ENCODE measurements at regions not wholly inside any gene's neighbourhood (a gene's known extent, or its start where the extent isn't known, plus 50 kb on each side); places are given as distances from the start of the nearest gene placed in this dataset.

- no peak for TF ChIP-seq CTCF (conservative IDR thresholded peaks at IDR 0.05; ENCODE audit: low read depth, low read length)
- TF ChIP-seq EZH2 (IDR thresholded peaks at IDR 0.05; ENCODE audit: low read length, unreplicated experiment), result no peak
- TF ChIP-seq EZH2phosphoT487 (IDR thresholded peaks at IDR 0.05; ENCODE audit: borderline replicate concordance, low read length), result no peak
These were observed 50.7 kb upstream of the FNDC3A start for GRCh38 chr13:48925001-48925400.
